PC-9 (cell line): ENCODE measurements at regions not wholly inside any gene's neighbourhood (a gene's known extent, or its start where the extent isn't known, plus 50 kb on each side); places are given as distances from the start of the nearest gene placed in this dataset.

Source experiments
- CTCF ChIP-seq: fragments of 200-600 bp; sonication (generic); conservative IDR thresholded peaks from 2 replicates; pipeline ENCODE4 v1.6.1; 2017; ENCODE audit warnings: mixed run types, antibody characterized with exemption, mild to moderate bottlenecking, moderate library complexity
- EZH2 ChIP-seq: fragments of 200-600 bp; sonication (generic); IDR thresholded peaks from 2 replicates; pipeline ENCODE4 v1.8.0; 2017; ENCODE audit warnings: antibody characterized with exemption, low read depth

GRCh38 chr10:90314718-90315117 lies 543.1 kb downstream of the HTR7 start:
- no peak for TF ChIP-seq EZH2
- TF ChIP-seq CTCF: no peak
